OCI-LY7 (cell line): ENCODE measurements at regions not wholly inside any gene's neighbourhood (a gene's known extent, or its start where the extent isn't known, plus 50 kb on each side); places are given as distances from the start of the nearest gene placed in this dataset.

Experiments used
- CTCF ChIP-seq: fragments of 200-600 bp; sonication (generic); conservative IDR thresholded peaks from 2 replicates; pipeline ENCODE4 v1.5.1; 2014; ENCODE audit warnings: mild to moderate bottlenecking, antibody characterized with exemption, low read length, moderate library complexity, mixed read lengths
- EZH2phosphoT487 ChIP-seq: fragments of 200-600 bp; sonication (generic); IDR thresholded peaks from 2 replicates; pipeline ENCODE4 v1.6.1; 2018; ENCODE audit warnings: low read depth, borderline replicate concordance, mild to moderate bottlenecking, mixed run types, antibody characterized with exemption, low read length, moderate library complexity, mixed read lengths

- TF ChIP-seq CTCF (no peak), EZH2phosphoT487 (no peak)
These were observed 244.6 kb upstream of the MYOCD start for GRCh38 chr17:12421077-12421476.
